A673 (cell line): ENCODE measurements at regions not wholly inside any gene's neighbourhood (a gene's known extent, or its start where the extent isn't known, plus 50 kb on each side); places are given as distances from the start of the nearest gene placed in this dataset.
"Not testable (repeated sequence)": the region's sequence is repeated elsewhere in the genome, so short reads cannot be mapped to it uniquely, and the experiment has no call there.

Experiments
- BruUV-seq: library from RNA; stranded (reverse); fragments of 400-500 nt; replicated peaks from 2 replicates; lab custom pipeline; 2021; lab: Mats Ljungman, UMichigan
- CTCF ChIA-PET: fragments of 300-600 bp; sonication (Branson Sonifier 250); formaldehyde crosslinking; loops from one replicate; lab custom pipeline; 2022; ENCODE audit warnings: antibody characterized with exemption; lab: Charles Lee
- POLR2A ChIA-PET: fragments of 300-600 bp; sonication (Branson Sonifier 250); formaldehyde crosslinking; loops from one replicate; lab custom pipeline; 2022; ENCODE audit warnings: antibody characterized with exemption; ENCODE audit not compliant: low non-redundant PET; lab: Charles Lee
- DNase-seq: peaks from one replicate; pipeline ENCODE4 v3.0.0-alpha.2; 2015; ENCODE audit warnings: low spot score
- H3K27ac ChIP-seq: fragments of 200-600 bp; sonication (generic); 2 replicates; pipeline ENCODE4 v1.5.1; 2016; ENCODE audit warnings: mixed run types, low read depth, mild to moderate bottlenecking, mixed read lengths, antibody characterized with exemption, low read length; ENCODE audit not compliant: poor library complexity, severe bottlenecking
- H3K27me3 ChIP-seq: fragments of 200-600 bp; sonication (generic); replicated peaks from 2 replicates; pipeline ENCODE4 v1.6.1; 2017; ENCODE audit warnings: mixed run types, low read depth, mild to moderate bottlenecking, mixed read lengths, antibody characterized with exemption, low read length; ENCODE audit not compliant: insufficient read depth, poor library complexity
- H3K36me3 ChIP-seq: fragments of 200-600 bp; sonication (generic); 2 replicates; pipeline ENCODE4 v1.6.1; 2016; ENCODE audit warnings: mixed run types, mild to moderate bottlenecking, mixed read lengths, antibody characterized with exemption, low read length; ENCODE audit not compliant: insufficient read depth, poor library complexity, severe bottlenecking
- H3K4me1 ChIP-seq: fragments of 200-600 bp; sonication (generic); 2 replicates; pipeline ENCODE4 v1.6.1; 2017; ENCODE audit warnings: mixed run types, mild to moderate bottlenecking, mixed read lengths, antibody characterized with exemption, low read length; ENCODE audit not compliant: insufficient read depth, poor library complexity, severe bottlenecking
- H3K4me3 ChIP-seq: fragments of 200-600 bp; sonication (generic); 2 replicates; pipeline ENCODE4 v1.5.1; 2016; ENCODE audit warnings: low read depth, mixed run types, mild to moderate bottlenecking, mixed read lengths, low read length; ENCODE audit not compliant: poor library complexity, severe bottlenecking
- H3K9me3 ChIP-seq: fragments of 200-600 bp; sonication (generic); 2 replicates; pipeline ENCODE4 v1.6.1; 2016; ENCODE audit warnings: mixed run types, low read depth, mild to moderate bottlenecking, mixed read lengths, antibody characterized with exemption, low read length; ENCODE audit not compliant: poor library complexity, severe bottlenecking
- CTCF ChIP-seq: fragments of 300-800, 200-600 bp; sonication (generic); conservative IDR thresholded peaks from 2 replicates; pipeline ENCODE4 v1.5.1; 2017; ENCODE audit warnings: low read depth, mild to moderate bottlenecking, antibody characterized with exemption, low read length, moderate library complexity, mixed read lengths
- EZH2 ChIP-seq: fragments of 200-600 bp; sonication (generic); IDR thresholded peaks from 2 replicates; pipeline ENCODE4 v1.6.1; 2017; ENCODE audit warnings: borderline replicate concordance, low read depth, mild to moderate bottlenecking, mixed read lengths, antibody characterized with exemption, low read length; ENCODE audit not compliant: poor library complexity, severe bottlenecking
- intact Hi-C: fragments of 100-400 bp; cut with micrococcal nuclease; formaldehyde crosslinking; loops from one replicate; pipeline ENCODE4 v1.10.0; 2022; ENCODE audit not compliant: unreplicated experiment

- Histone ChIP-seq H3K27me3 (peaks cover 56% of the 10 kb centered on the region), H3K4me3 (no peak overlapping the region), H3K9me3 (no peaks in the 10 kb centered on the region), H3K36me3 (no peaks in the 10 kb centered on the region), H3K27ac (no peak overlapping the region), H3K4me1 (no peaks in the 10 kb centered on the region)
- TF ChIP-seq CTCF (no peak), EZH2 (no peak)
- ChIA-PET POLR2A (no interaction called here), CTCF (no interaction called here)
- intact Hi-C loops: no loop called here
- no TSS peak for BruUV-seq
- DNase-seq: peak; percentile 44
Measured at GRCh38 chr18:54479365-54479764, 111.7 kb upstream of the DYNAP start.

- Histone ChIP-seq H3K4me3 (no peak overlapping the region), H3K9me3 (no peaks in the 10 kb centered on the region), H3K4me1 (no peaks in the 10 kb centered on the region), H3K36me3 (no peaks in the 10 kb centered on the region), H3K27me3 (peaks cover 47% of the 10 kb centered on the region), H3K27ac (no peak overlapping the region)
- no peak for TF ChIP-seq EZH2
- TF ChIP-seq CTCF: no peak
- no peak for DNase-seq
- ChIA-PET CTCF (no interaction called here), POLR2A (no interaction called here)
- BruUV-seq: no TSS peak
- intact Hi-C loops: no loop called here
Measured at GRCh38 chr18:54480616-54481015, 110.4 kb upstream of the DYNAP start.

- not testable (repeated sequence) for BruUV-seq
Measured at GRCh38 chr18:54502451-54502850, 88.6 kb upstream of the DYNAP start.

GRCh38 chr18:54503131-54503894, 87.7 kb upstream of the DYNAP start:
- no peaks in the 10 kb centered on the region for H3K9me3 ChIP-seq
- peaks cover under 1% of the 10 kb centered on the region for H3K27me3 ChIP-seq
- BruUV-seq: no TSS peak
- DNase-seq: no peak
- no peaks in the 10 kb centered on the region for H3K4me1 ChIP-seq
- no peak overlapping the region for H3K27ac ChIP-seq
- POLR2A ChIA-PET: no interaction called here
- no peak overlapping the region for H3K4me3 ChIP-seq
- TF ChIP-seq CTCF: no peak
- no peak for TF ChIP-seq EZH2
- intact Hi-C loops: no loop called here
- CTCF ChIA-PET: no interaction called here
- H3K36me3 ChIP-seq: no peaks in the 10 kb centered on the region

More at GRCh38 chr18:54502451-54502850, 88.6 kb upstream of the DYNAP start:
- H3K36me3 ChIP-seq, H3K9me3 ChIP-seq, DNase-seq, H3K27me3 ChIP-seq, H3K4me1 ChIP-seq, CTCF ChIA-PET, POLR2A ChIA-PET, intact Hi-C loops, H3K27ac ChIP-seq, H3K4me3 ChIP-seq: not testable (repeated sequence)
